ENCODE measurements at regions not wholly inside any gene's neighbourhood (a gene's known extent, or its start where the extent isn't known, plus 50 kb on each side); places are given as distances from the start of the nearest gene placed in this dataset.

- DNase-seq, result no peak
These were observed 215.3 kb downstream of the BRINP2 start for GRCh38 chr1:177385760-177386698.

GRCh38 chr1:177384461-177384860 is 213.7 kb downstream of the BRINP2 start:
- no peak for DNase-seq

GRCh38 chr1:177383715-177384114 is 213.0 kb downstream of the BRINP2 start:
- no peak for DNase-seq

GRCh38 chr1:177377866-177378265 is 207.1 kb downstream of the BRINP2 start:
- DNase-seq, result no peak

- no peak for DNase-seq
These were observed 197.5 kb downstream of the BRINP2 start for GRCh38 chr1:177368255-177368654.

GRCh38 chr1:177366091-177366490 is 195.3 kb downstream of the BRINP2 start:
- DNase-seq, result no peak

GRCh38 chr1:177360791-177361190 is 190.0 kb downstream of the BRINP2 start:
- no peak for DNase-seq

- DNase-seq, result no peak
These were observed 186.1 kb downstream of the BRINP2 start for GRCh38 chr1:177356674-177357435.

GRCh38 chr1:177355575-177355974 is 184.8 kb downstream of the BRINP2 start:
- no peak for DNase-seq

GRCh38 chr1:177354247-177354646 is 183.5 kb downstream of the BRINP2 start:
- DNase-seq, result no peak

GRCh38 chr1:177351361-177352108 is 180.8 kb downstream of the BRINP2 start:
- no peak for DNase-seq

GRCh38 chr1:177346790-177347359 is 176.1 kb downstream of the BRINP2 start:
- DNase-seq, result no peak

- no peak for DNase-seq
These were observed 172.7 kb downstream of the BRINP2 start for GRCh38 chr1:177343445-177343844.

GRCh38 chr1:177341773-177342172 is 171.0 kb downstream of the BRINP2 start:
- no peak for DNase-seq

GRCh38 chr1:177340601-177341067 is 169.9 kb downstream of the BRINP2 start:
- DNase-seq, result peak; percentile 35

GRCh38 chr1:177338376-177338775 is 167.6 kb downstream of the BRINP2 start:
- DNase-seq, result no peak

- DNase-seq, result no peak
These were observed 164.1 kb downstream of the BRINP2 start for GRCh38 chr1:177334903-177335302.

GRCh38 chr1:177333936-177334595 is 163.3 kb downstream of the BRINP2 start:
- DNase-seq, result peak; percentile 74
